ENCODE measurements at regions not wholly inside any gene's neighbourhood (a gene's known extent, or its start where the extent isn't known, plus 50 kb on each side); places are given as distances from the start of the nearest gene placed in this dataset.

DNA sequence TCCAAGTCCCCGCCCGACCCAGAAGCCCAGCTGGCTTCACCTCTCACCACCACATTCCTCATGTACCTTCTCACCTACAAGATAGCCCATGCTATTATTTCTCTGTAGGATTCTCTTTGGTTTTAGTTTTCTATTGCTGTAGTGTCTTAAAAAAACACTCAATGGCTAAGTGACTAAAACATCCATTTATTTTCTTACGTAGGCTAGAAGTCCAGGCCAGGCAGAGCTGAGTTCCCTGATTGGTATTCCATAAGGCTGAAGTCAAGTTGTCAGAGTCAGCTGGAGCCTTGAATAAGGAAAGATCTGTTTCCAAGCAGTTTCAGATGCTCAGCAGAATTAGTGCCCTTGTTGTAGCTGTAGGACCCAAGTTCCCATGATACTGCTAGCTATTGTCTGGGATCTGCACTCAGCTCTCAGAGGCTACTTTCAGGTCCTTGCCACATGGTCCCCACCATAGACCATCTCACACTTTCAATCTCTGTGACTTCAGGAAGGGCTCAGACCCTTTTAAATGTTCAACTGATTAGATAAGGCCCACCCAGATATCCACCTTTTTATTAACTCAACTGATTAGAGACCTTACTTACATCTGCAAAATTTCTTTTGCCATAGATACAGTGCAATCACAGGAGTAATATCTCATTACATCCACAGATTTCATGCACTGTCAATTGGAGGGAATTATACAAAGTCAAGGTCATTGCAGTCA is 371.0 kb downstream of the TGFB2 start:
- DNase-seq (ENCODE audit: low read depth in 1 of 2, low spot score in 1 of 2) (no peak), ATAC-seq (no peak), FAIRE-seq (no peak)
- peaks cover 26% of the 10 kb centered on the region for H3K4me1 ChIP-seq
- H3K4me2 ChIP-seq, result no peak overlapping the region
- no peaks in the 10 kb centered on the region for H3K9me3 ChIP-seq
- H3K27ac ChIP-seq, result peak overlapping the region in 1 of 2 experiments; percentile 19; a peak in 2 of 6 replicates
- POLR2A ChIA-PET, result no interaction called here
- TF ChIP-seq BHLHE40 (IDR thresholded peaks at IDR 0.05; ENCODE audit: low read depth, low read length), result no peak
- TF ChIP-seq, protein P1, sequence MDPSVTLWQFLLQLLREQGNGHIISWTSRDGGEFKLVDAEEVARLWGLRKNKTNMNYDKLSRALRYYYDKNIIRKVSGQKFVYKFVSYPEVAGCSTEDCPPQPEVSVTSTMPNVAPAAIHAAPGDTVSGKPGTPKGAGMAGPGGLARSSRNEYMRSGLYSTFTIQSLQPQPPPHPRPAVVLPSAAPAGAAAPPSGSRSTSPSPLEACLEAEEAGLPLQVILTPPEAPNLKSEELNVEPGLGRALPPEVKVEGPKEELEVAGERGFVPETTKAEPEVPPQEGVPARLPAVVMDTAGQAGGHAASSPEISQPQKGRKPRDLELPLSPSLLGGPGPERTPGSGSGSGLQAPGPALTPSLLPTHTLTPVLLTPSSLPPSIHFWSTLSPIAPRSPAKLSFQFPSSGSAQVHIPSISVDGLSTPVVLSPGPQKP (IDR thresholded peaks at IDR 0.05; ENCODE audit: low read depth, low read length), result no peak
- no peak for TF ChIP-seq HOXB5 (CRISPR knock-in tag; IDR thresholded peaks at IDR 0.05)
- no peak for TF ChIP-seq MAFK (IDR thresholded peaks at IDR 0.05; ENCODE audit: partially characterized antibody)
- no peak for TF ChIP-seq FOSB (CRISPR knock-in tag; IDR thresholded peaks at IDR 0.05)
- no peak for TF ChIP-seq SMC3 (IDR thresholded peaks at IDR 0.05)
- no peak for TF ChIP-seq FOSL2 (IDR thresholded peaks at IDR 0.05)
- TF ChIP-seq FOSL2 (CRISPR knock-in tag; IDR thresholded peaks at IDR 0.05), result no peak
- TF ChIP-seq EP300 (IDR thresholded peaks at IDR 0.05), result no peak
- TF ChIP-seq CBX8 (IDR thresholded peaks at IDR 0.05), result no peak
- no peak for TF ChIP-seq NPAS2 (CRISPR knock-in tag; IDR thresholded peaks at IDR 0.05; ENCODE audit: borderline replicate concordance)
- TF ChIP-seq HEYL (CRISPR knock-in tag; IDR thresholded peaks at IDR 0.05), result no peak
- TF ChIP-seq MAZ (IDR thresholded peaks at IDR 0.05; ENCODE audit: borderline replicate concordance, low read depth, low read length), result no peak
- no peak for TF ChIP-seq POLR2AphosphoS2 (conservative IDR thresholded peaks at IDR 0.05; ENCODE audit: low read length)
- no peak for TF ChIP-seq TFCP2L1 (CRISPR knock-in tag; IDR thresholded peaks at IDR 0.05)
- TF ChIP-seq, protein P2, sequence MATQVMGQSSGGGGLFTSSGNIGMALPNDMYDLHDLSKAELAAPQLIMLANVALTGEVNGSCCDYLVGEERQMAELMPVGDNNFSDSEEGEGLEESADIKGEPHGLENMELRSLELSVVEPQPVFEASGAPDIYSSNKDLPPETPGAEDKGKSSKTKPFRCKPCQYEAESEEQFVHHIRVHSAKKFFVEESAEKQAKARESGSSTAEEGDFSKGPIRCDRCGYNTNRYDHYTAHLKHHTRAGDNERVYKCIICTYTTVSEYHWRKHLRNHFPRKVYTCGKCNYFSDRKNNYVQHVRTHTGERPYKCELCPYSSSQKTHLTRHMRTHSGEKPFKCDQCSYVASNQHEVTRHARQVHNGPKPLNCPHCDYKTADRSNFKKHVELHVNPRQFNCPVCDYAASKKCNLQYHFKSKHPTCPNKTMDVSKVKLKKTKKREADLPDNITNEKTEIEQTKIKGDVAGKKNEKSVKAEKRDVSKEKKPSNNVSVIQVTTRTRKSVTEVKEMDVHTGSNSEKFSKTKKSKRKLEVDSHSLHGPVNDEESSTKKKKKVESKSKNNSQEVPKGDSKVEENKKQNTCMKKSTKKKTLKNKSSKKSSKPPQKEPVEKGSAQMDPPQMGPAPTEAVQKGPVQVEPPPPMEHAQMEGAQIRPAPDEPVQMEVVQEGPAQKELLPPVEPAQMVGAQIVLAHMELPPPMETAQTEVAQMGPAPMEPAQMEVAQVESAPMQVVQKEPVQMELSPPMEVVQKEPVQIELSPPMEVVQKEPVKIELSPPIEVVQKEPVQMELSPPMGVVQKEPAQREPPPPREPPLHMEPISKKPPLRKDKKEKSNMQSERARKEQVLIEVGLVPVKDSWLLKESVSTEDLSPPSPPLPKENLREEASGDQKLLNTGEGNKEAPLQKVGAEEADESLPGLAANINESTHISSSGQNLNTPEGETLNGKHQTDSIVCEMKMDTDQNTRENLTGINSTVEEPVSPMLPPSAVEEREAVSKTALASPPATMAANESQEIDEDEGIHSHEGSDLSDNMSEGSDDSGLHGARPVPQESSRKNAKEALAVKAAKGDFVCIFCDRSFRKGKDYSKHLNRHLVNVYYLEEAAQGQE (IDR thresholded peaks at IDR 0.05), result no peak
- TF ChIP-seq NFE2L2 (conservative IDR thresholded peaks at IDR 0.05; ENCODE audit: low read length), result no peak
- TF ChIP-seq MYC (IDR thresholded peaks at IDR 0.05; ENCODE audit: borderline replicate concordance, low read length), result no peak
- TF ChIP-seq HDAC2 (IDR thresholded peaks at IDR 0.05), result no peak
- no peak for TF ChIP-seq FOXS1 (CRISPR knock-in tag; IDR thresholded peaks at IDR 0.05)
- no peak for TF ChIP-seq JUN (IDR thresholded peaks at IDR 0.05)
- WGBS (ENCODE audit: missing lambda C conversion rate), result 97% methylated on average over 3 of the region's 3 CpGs
- H3K4me3 ChIP-seq, result no peak overlapping the region
- CTCF ChIA-PET, result interaction anchor here (0.8 kb wide), 1 partner anchor 13 kb away, joined by 4 read pairs; no protein-coding TSS in a partner anchor

DNA sequence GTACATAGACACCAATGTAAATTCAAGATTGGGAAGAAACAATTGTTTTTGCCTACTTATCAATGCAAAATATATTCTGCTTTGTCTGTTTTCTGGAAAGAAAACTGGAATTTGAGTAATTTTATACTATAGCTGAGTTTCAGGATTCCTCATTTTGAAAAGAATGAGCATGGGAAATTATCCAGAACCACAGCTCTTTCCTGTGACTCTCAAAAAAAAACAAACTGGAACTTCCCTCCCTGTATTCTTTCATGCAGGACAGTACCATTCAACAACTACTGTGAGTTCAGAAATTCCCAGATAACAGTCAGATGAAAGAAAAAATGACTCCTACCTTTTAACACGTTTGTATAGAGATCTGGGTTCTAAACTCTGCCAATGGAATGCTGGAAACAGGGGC is 372.4 kb downstream of the TGFB2 start:
- Histone ChIP-seq H3K4me2 (no peak overlapping the region), H3K9me3 (no peaks in the 10 kb centered on the region), H3K4me1 (peaks cover 14% of the 10 kb centered on the region; the same call in 1 of the 3 replicates), H3K4me3 (no peak overlapping the region), H3K27ac (peak overlapping the region; percentile 25 to 36; a peak in 3 of 6 replicates)
- 12% methylated on average over 1 of the region's 1 CpG for WGBS (ENCODE audit: missing lambda C conversion rate)
- FAIRE-seq, result no peak
- ATAC-seq, result no peak
- ChIA-PET POLR2A (no interaction called here), CTCF (no interaction called here)
- DNase-seq (ENCODE audit: low read depth in 1 of 2, low spot score in 1 of 2), result no peak
- TF ChIP-seq ESRRA (IDR thresholded peaks at IDR 0.05; ENCODE audit: borderline replicate concordance, low read length), result no peak
- no peak for TF ChIP-seq FOSL2 (IDR thresholded peaks at IDR 0.05)
- TF ChIP-seq FOSL2 (CRISPR knock-in tag; IDR thresholded peaks at IDR 0.05), result no peak
- TF ChIP-seq, protein P2 (IDR thresholded peaks at IDR 0.05), result no peak
